ENCODE measurements at regions not wholly inside any gene's neighbourhood (a gene's known extent, or its start where the extent isn't known, plus 50 kb on each side); places are given as distances from the start of the nearest gene placed in this dataset.

- DNase-seq, result no peak
Measured at GRCh38 chr7:46389146-46389545, 468.1 kb upstream of the IGFBP3 start.

GRCh38 chr7:46387646-46388045 is 466.6 kb upstream of the IGFBP3 start:
- no peak for DNase-seq

GRCh38 chr7:46386428-46387399 is 465.6 kb upstream of the IGFBP3 start:
- no peak for DNase-seq

GRCh38 chr7:46385662-46386309 is 464.7 kb upstream of the IGFBP3 start:
- DNase-seq, result no peak

DNA sequence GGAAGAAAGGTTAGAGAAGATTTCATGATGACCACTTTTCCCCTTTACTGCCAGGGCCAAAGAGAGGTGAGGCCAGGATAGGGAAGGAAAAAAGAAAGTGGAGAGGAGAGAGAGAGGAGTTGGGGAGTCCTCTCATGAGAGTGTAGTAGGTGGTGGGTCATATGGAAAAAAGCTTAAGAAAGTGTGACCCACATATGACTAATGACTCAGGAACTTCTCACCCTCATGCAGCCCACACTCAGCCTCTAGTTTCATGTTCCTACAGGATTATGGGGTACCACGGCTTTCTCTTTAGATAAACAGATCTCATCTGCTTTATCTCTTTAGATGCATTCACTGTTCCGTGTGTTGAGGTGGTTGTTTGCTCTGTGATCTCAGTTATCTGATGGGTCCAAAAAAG is 462.5 kb upstream of the IGFBP3 start:
- DNase-seq, result no peak

DNA sequence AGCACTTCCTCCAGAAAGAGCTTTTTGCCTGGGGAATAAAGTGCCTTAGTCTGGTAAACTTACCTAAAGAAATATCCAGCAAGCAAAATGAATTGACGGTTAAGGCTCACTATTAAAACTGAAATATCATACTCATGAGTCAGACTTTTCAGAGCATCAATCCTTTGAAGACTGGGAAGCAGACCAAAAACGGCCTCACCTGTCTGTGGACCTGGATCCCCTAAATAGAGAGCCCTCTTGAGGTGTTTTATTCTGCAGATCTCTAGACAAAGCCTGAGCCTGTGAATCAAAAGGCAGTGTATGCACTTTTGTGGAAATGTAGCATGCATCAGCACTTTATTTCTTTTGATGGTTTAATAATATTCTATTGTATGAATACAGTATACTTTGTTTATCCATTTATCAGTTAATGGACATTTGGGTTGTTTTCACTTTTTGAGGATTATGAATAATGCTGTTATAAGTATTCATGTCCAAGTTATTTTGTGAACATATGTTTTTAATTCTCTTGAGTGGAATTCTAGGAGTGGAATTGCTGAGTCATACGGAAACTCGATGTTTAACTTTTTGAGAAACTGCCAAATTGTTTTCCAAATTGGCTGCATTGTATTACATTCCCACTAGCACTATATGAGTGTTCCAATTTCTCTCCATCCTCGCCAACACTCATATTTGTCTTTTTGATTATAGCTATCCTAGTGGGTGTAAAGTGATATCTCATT is 449.0 kb upstream of the IGFBP3 start:
- no peak for DNase-seq

GRCh38 chr7:46368871-46369270 is 447.8 kb upstream of the IGFBP3 start:
- no peak for DNase-seq

- DNase-seq, result no peak
Measured at GRCh38 chr7:46366526-46366925, 445.5 kb upstream of the IGFBP3 start.

GRCh38 chr7:46363688-46364087 is 442.6 kb upstream of the IGFBP3 start:
- no peak for DNase-seq

DNA sequence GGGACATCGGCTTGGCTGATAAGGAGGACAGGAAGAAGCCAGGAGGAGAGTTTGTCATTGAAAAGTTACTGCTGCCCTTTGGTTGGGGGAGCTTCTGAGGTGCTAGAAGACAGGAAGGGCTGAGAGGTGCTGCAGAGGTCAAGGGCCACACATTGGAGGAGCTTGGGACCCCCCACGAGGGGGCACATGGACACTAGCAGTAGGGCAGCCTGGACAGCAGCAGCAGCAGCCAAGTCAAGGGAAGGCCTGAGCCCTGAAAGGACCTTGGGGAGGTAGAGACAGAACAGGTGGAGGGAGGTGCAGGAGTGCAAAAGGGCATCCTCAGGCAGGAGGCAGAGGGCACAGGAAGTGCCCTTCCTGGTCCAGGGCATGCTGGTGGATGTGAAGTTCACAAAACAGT is 439.7 kb upstream of the IGFBP3 start:
- no peak for DNase-seq

- no peak for DNase-seq
Measured at GRCh38 chr7:46360296-46360695, 439.2 kb upstream of the IGFBP3 start.

- no peak for DNase-seq
Measured at GRCh38 chr7:46357851-46358250, 436.8 kb upstream of the IGFBP3 start.

GRCh38 chr7:46357290-46357689 is 436.2 kb upstream of the IGFBP3 start:
- DNase-seq, result no peak

DNA sequence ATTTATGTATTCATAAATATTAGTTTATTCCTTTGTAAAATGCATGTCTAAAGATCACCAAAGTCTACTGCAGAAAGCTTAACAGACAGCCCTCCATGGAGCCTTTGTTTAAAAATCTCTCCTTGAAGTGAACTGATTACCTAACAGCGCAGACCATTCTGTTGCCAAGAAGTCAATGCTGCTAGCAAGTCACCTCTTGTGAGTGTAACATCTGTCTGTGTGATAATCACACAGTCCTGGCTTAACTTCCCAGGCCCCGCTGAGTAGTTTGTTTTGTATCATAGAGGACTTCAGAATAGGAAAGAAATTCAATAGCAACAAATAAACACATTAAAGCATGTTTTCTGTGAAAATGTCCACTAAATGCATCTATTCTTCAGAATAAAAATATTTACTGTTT is 435.3 kb upstream of the IGFBP3 start:
- DNase-seq, result no peak

DNA sequence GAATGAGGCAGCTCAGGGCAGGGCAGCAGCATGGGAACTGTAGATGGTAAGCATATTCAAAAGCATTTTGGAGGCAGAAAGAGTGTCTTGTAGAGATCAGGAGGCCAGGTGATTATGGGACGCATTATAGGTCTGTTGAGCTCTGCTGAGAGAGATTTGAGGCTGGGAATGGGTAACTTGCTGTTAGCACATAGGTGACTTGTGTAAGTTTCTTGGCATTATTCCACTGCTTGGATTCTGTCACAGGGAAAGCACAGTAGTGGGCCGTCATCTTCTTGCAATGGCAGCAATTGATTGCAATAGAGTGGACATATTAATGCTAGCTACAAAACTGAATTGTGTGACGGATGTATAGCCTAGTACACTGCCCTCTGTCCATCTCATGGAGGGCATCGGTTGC is 434.3 kb upstream of the IGFBP3 start:
- no peak for DNase-seq

- no peak for DNase-seq
Measured at GRCh38 chr7:46352004-46352954, 431.2 kb upstream of the IGFBP3 start.

DNA sequence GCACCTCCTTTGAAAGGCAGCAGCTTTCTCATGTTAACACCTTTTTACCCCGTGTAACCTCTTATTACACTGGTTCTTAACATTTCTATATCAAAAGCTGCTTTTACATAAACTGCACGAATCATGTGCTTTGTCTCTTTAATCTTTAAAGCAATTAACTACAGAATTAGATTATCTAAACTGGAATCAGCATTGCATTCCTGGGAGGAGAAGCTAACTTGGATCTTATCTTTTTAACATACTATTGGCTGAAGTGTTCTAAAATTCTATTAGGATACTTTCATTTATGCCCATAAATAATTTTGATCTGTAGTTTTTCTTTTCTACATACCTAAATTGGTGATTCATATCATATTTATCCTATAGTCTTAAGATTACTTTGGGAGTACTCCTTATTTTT is 428.4 kb upstream of the IGFBP3 start:
- no peak for DNase-seq

- DNase-seq, result no peak
Measured at GRCh38 chr7:46344533-46344932, 423.5 kb upstream of the IGFBP3 start.

GRCh38 chr7:46343802-46344201 is 422.7 kb upstream of the IGFBP3 start:
- DNase-seq, result no peak

- no peak for DNase-seq
Measured at GRCh38 chr7:46322937-46323336, 401.9 kb upstream of the IGFBP3 start.

- no peak for DNase-seq
Measured at GRCh38 chr7:46321556-46322205, 400.6 kb upstream of the IGFBP3 start.

GRCh38 chr7:46320956-46321355 is 399.9 kb upstream of the IGFBP3 start:
- no peak for DNase-seq
